Testis (tissue), 2 donors: ENCODE measurements at regions not wholly inside any gene's neighbourhood (a gene's known extent, or its start where the extent isn't known, plus 50 kb on each side); places are given as distances from the start of the nearest gene placed in this dataset.

Experiments
- DNase-seq: peaks from one replicate; pipeline ENCODE4 v3.0.0-alpha.2; 2019
- H3K27ac ChIP-seq, 2 donors: fragments of 200-600 bp; sonication (generic); one replicate each; pipeline ENCODE4 v1.5.1; 2019
- H3K27me3 ChIP-seq: fragments of 200-600 bp; sonication (generic); one replicate; pipeline ENCODE4 v1.5.1; 2019
- H3K36me3 ChIP-seq: fragments of 200-600 bp; sonication (generic); one replicate; pipeline ENCODE4 v1.5.1; 2017; ENCODE audit warnings: low read depth; ENCODE audit errors: missing control alignments
- H3K4me1 ChIP-seq: fragments of 200-600 bp; sonication (generic); one replicate; pipeline ENCODE4 v1.5.1; 2019
- H3K4me3 ChIP-seq, 2 donors: fragments of 200-600 bp; sonication (generic); one replicate each; pipeline ENCODE4 v1.5.1; 2017 to 2019
- H3K9me3 ChIP-seq: fragments of 200-600 bp; sonication (generic); one replicate; pipeline ENCODE4 v1.5.1; 2017
- CTCF ChIP-seq, 3 experiments: fragments of 450-650 bp in 2 of 3; fragments of 200-600 bp in 1 of 3; sonication (generic) in 1 of 3; IDR thresholded peaks; one replicate each; pipeline ENCODE4 v1.5.1; 2016 to 2019; ENCODE audit warnings: antibody characterized with exemption in 3 of 3, mild to moderate bottlenecking in 2 of 3, moderate library complexity in 1 of 3
- POLR2A ChIP-seq: fragments of 450-650 bp; IDR thresholded peaks from one replicate; pipeline ENCODE4 v1.6.1; 2017; ENCODE audit warnings: antibody characterized with exemption, mild to moderate bottlenecking, moderate library complexity
- WGBS, 2 donors: methylation state at CpG; one replicate each; pipeline ENCODE4 v1.1.5; 2018; 5-methylcytosine and 5-hydroxymethylcytosine counted together
- intact Hi-C: fragments of 100-400 bp; cut with DNase I; formaldehyde crosslinking; loops from one replicate; pipeline ENCODE4 v1.15.1; 2023; ENCODE audit warnings: low total_unique reads

- DNase-seq = no peak
- H3K27ac ChIP-seq = no peak overlapping the region
- H3K4me3 ChIP-seq = no peak overlapping the region
- WGBS, 2 donors = 73 to 80% methylated on average over 3 of the region's 3 CpGs
- no peaks in the 10 kb centered on the region for H3K27me3 ChIP-seq
- TF ChIP-seq CTCF (IDR thresholded peaks at IDR 0.05) (no peak), POLR2A (no peak)
- intact Hi-C loops = no loop called here
- H3K4me1 ChIP-seq = no peaks in the 10 kb centered on the region
- no peaks in the 10 kb centered on the region for H3K36me3 ChIP-seq
- H3K9me3 ChIP-seq = no peaks in the 10 kb centered on the region
Measured at GRCh38 chr1:38300616-38301015, 254.0 kb upstream of the POU3F1 start.

DNA sequence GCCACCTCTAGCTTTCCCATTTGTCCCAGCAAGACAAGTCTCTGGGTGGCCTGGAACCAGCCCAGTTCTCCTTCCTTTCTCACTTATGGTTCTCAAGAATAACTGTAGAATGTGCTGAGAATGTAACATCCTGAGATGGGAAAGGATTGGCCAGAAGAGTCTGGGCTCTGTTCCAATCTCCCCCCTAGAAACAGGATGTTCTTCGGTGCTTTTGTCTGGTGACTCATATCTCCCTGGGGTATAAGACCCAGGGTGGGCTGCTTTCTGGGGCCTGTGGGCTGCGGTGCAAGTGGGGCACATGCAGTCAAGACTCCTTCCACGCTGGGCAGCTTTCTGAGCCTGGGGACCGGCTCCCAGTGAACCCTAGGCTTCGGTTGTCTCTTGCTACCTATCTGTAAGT, 251.2 kb upstream of the POU3F1 start:
- H3K36me3 ChIP-seq = no peaks in the 10 kb centered on the region
- no peak overlapping the region for H3K27ac ChIP-seq
- H3K4me3 ChIP-seq = no peak overlapping the region
- TF ChIP-seq CTCF (IDR thresholded peaks at IDR 0.05) (no peak), POLR2A (no peak)
- H3K9me3 ChIP-seq = no peaks in the 10 kb centered on the region
- intact Hi-C loops = no loop called here
- WGBS, 2 donors = 23 to 57% methylated on average over 5 of the region's 5 CpGs
- no peaks in the 10 kb centered on the region for H3K27me3 ChIP-seq
- no peak for DNase-seq
- no peaks in the 10 kb centered on the region for H3K4me1 ChIP-seq

DNA sequence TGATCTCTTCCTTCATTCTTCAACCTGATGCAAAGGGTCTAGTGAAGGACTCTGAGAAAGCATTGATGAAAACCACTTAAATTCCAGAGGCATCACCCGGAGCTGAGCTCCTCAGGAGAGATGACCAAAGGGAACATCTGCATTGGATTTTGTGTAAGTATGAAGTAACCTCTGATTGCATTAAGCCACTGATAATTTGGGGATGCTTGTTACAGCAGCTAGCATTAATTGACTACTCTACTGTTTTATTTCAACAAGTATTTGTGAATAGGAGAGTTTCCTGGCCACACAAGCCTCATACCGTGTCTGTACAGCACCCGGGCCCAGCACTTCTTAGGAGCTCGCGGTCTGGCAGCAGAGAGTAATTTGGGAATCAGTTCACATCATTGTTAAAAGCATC, 250.7 kb upstream of the POU3F1 start:
- no peaks in the 10 kb centered on the region for H3K27me3 ChIP-seq
- TF ChIP-seq CTCF (IDR thresholded peaks at IDR 0.05) (no peak), POLR2A (no peak)
- DNase-seq = no peak
- H3K36me3 ChIP-seq = no peaks in the 10 kb centered on the region
- no peak overlapping the region for H3K4me3 ChIP-seq
- no peak overlapping the region for H3K27ac ChIP-seq
- WGBS, 2 donors = 80 to 92% methylated on average over 5 of the region's 5 CpGs
- H3K4me1 ChIP-seq = no peaks in the 10 kb centered on the region
- no peaks in the 10 kb centered on the region for H3K9me3 ChIP-seq
- intact Hi-C loops = no loop called here

- no peak for TF ChIP-seq CTCF (IDR thresholded peaks at IDR 0.05)
- no peak for TF ChIP-seq POLR2A
- H3K4me3 ChIP-seq = no peak overlapping the region
- no peak for DNase-seq
- no peaks in the 10 kb centered on the region for H3K4me1 ChIP-seq
- H3K36me3 ChIP-seq = no peaks in the 10 kb centered on the region
- intact Hi-C loops = no loop called here
- no peaks in the 10 kb centered on the region for H3K9me3 ChIP-seq
- H3K27ac ChIP-seq = no peak overlapping the region
- WGBS, 2 donors = 88 to 93% methylated on average over 10 of the region's 10 CpGs
- H3K27me3 ChIP-seq = no peaks in the 10 kb centered on the region
Measured at GRCh38 chr1:38296047-38296446, 249.5 kb upstream of the POU3F1 start.

- no peaks in the 10 kb centered on the region for H3K27me3 ChIP-seq
- no peaks in the 10 kb centered on the region for H3K36me3 ChIP-seq
- H3K27ac ChIP-seq = no peak overlapping the region
- H3K9me3 ChIP-seq = no peaks in the 10 kb centered on the region
- TF ChIP-seq CTCF (IDR thresholded peaks at IDR 0.05) (no peak), POLR2A (no peak)
- H3K4me1 ChIP-seq = no peaks in the 10 kb centered on the region
- intact Hi-C loops = no loop called here
- WGBS, 2 donors = 67 to 76% methylated on average over 4 of the region's 4 CpGs
- no peak for DNase-seq
- H3K4me3 ChIP-seq = no peak overlapping the region
Measured at GRCh38 chr1:38293567-38293966, 247.0 kb upstream of the POU3F1 start.
